Astrocyte (in vitro differentiated cells and primary cell): ENCODE measurements at regions not wholly inside any gene's neighbourhood (a gene's known extent, or its start where the extent isn't known, plus 50 kb on each side); places are given as distances from the start of the nearest gene placed in this dataset.

ENCODE experiments used
- DNase-seq: peaks from one replicate; pipeline ENCODE4 v3.0.0-alpha.2; 2010; ENCODE audit warnings: low read depth
- FAIRE-seq: peaks from 2 replicates; lab custom pipeline; 2011; peaks lifted over from hg19 to GRCh38; lab: Jason Lieb, UNC
- H2AFZ ChIP-seq: 2 replicates; pipeline ENCODE4 v1.6.0; 2012; ENCODE audit warnings: low read depth, low read length, inconsistent platforms
- H3K27ac ChIP-seq: 2 replicates; pipeline ENCODE4 v1.5.1; 2011; ENCODE audit warnings: low read depth, low read length, inconsistent platforms
- H3K27me3 ChIP-seq: 2 replicates; pipeline ENCODE4 v1.6.0; 2011; ENCODE audit warnings: low read length, inconsistent platforms; ENCODE audit not compliant: insufficient read depth
- H3K36me3 ChIP-seq: 2 replicates; pipeline ENCODE4 v1.5.1; 2011; ENCODE audit warnings: low read length, inconsistent platforms; ENCODE audit not compliant: insufficient read depth
- H3K4me1 ChIP-seq: 2 replicates; pipeline ENCODE4 v1.5.1; 2011; ENCODE audit warnings: low read length, inconsistent platforms; ENCODE audit not compliant: insufficient read depth
- H3K4me2 ChIP-seq: 2 replicates; pipeline ENCODE4 v1.6.0; 2012; ENCODE audit warnings: low read length, inconsistent platforms
- H3K4me3 ChIP-seq: 2 replicates; pipeline ENCODE4 v1.5.1; 2011; ENCODE audit warnings: low read depth, mild to moderate bottlenecking, low read length, inconsistent platforms; ENCODE audit not compliant: insufficient read depth
- H3K79me2 ChIP-seq: 2 replicates; pipeline ENCODE4 v1.6.0; 2012; ENCODE audit warnings: mild to moderate bottlenecking, low read length, inconsistent platforms; ENCODE audit not compliant: insufficient read depth
- H3K9ac ChIP-seq: 2 replicates; pipeline ENCODE4 v1.6.0; 2012; ENCODE audit warnings: mild to moderate bottlenecking, low read length, inconsistent platforms
- H3K9me3 ChIP-seq: 2 replicates; pipeline ENCODE4 v1.5.1; 2012; ENCODE audit warnings: low read depth, mild to moderate bottlenecking, low read length, inconsistent platforms; ENCODE audit not compliant: insufficient read depth
- H4K20me1 ChIP-seq: 2 replicates; pipeline ENCODE4 v1.6.0; 2012; ENCODE audit warnings: low read length, inconsistent platforms; ENCODE audit not compliant: insufficient read depth
- H3K27ac Mint-ChIP-seq: one replicate; pipeline ENCODE4 v1.8.0; 2021; ENCODE audit warnings: mild to moderate bottlenecking, mixed read lengths; ENCODE audit not compliant: unreplicated experiment
- H3K27me3 Mint-ChIP-seq: one replicate; pipeline ENCODE4 v1.8.0; 2021; ENCODE audit warnings: low read depth, mixed read lengths; ENCODE audit not compliant: unreplicated experiment
- H3K36me3 Mint-ChIP-seq: one replicate; pipeline ENCODE4 v1.8.0; 2021; ENCODE audit warnings: low read depth, mixed read lengths; ENCODE audit not compliant: unreplicated experiment
- H3K4me1 Mint-ChIP-seq: one replicate; pipeline ENCODE4 v1.8.0; 2021; ENCODE audit warnings: low read depth, mixed read lengths; ENCODE audit not compliant: unreplicated experiment
- H3K4me3 Mint-ChIP-seq: one replicate; pipeline ENCODE4 v1.8.0; 2021; ENCODE audit warnings: mild to moderate bottlenecking, moderate library complexity, mixed read lengths; ENCODE audit not compliant: unreplicated experiment
- H3K9me3 Mint-ChIP-seq: one replicate; pipeline ENCODE4 v1.8.0; 2021; ENCODE audit warnings: mild to moderate bottlenecking, mixed read lengths; ENCODE audit not compliant: unreplicated experiment
- CTCF ChIP-seq: IDR thresholded peaks from 2 replicates; pipeline ENCODE4 v1.5.1; 2011; ENCODE audit warnings: low read depth, mild to moderate bottlenecking, inconsistent platforms, low read length, moderate library complexity; ENCODE audit not compliant: insufficient read depth
- EZH2 ChIP-seq: IDR thresholded peaks from 2 replicates; pipeline ENCODE4 v1.6.1; 2012; ENCODE audit warnings: mild to moderate bottlenecking, low read length, inconsistent platforms; ENCODE audit not compliant: insufficient read depth

GRCh38 chr5:40356248-40356647 lies 323.5 kb upstream of the PTGER4 start:
- Histone ChIP-seq H3K27me3 (no peaks in the 10 kb centered on the region), H4K20me1 (no peaks in the 10 kb centered on the region), H3K27ac (no peak overlapping the region), H2AFZ (no peak overlapping the region), H3K36me3 (no peaks in the 10 kb centered on the region), H3K4me3 (no peak overlapping the region), H3K9ac (no peak overlapping the region), H3K9me3 (peaks cover 2% of the 10 kb centered on the region), H3K4me2 (no peak overlapping the region), H3K79me2 (no peaks in the 10 kb centered on the region), H3K4me1 (no peaks in the 10 kb centered on the region)
- Mint-ChIP-seq H3K4me1 (no peaks in the 10 kb centered on the region), H3K27me3 (no peaks in the 10 kb centered on the region), H3K36me3 (no peaks in the 10 kb centered on the region), H3K27ac (no peak overlapping the region), H3K4me3 (no peak overlapping the region), H3K9me3 (no peaks in the 10 kb centered on the region)
- no peak for FAIRE-seq
- no peak for TF ChIP-seq EZH2
- TF ChIP-seq CTCF: no peak
- DNase-seq: no peak

GRCh38 chr5:40355846-40356245 lies 323.9 kb upstream of the PTGER4 start:
- H3K4me3 Mint-ChIP-seq: no peak overlapping the region

GRCh38 chr5:40355181-40355580 lies 324.5 kb upstream of the PTGER4 start:
- no peak overlapping the region for H3K4me3 ChIP-seq
- no peaks in the 10 kb centered on the region for H3K4me1 Mint-ChIP-seq
- no peaks in the 10 kb centered on the region for H4K20me1 ChIP-seq
- no peaks in the 10 kb centered on the region for H3K79me2 ChIP-seq
- H3K36me3 Mint-ChIP-seq: no peaks in the 10 kb centered on the region
- H3K27me3 ChIP-seq: no peaks in the 10 kb centered on the region
- no peak overlapping the region for H3K4me2 ChIP-seq
- H3K27ac ChIP-seq: no peak overlapping the region
- no peaks in the 10 kb centered on the region for H3K4me1 ChIP-seq
- H3K9ac ChIP-seq: no peak overlapping the region
- H3K9me3 Mint-ChIP-seq: no peaks in the 10 kb centered on the region
- no peak for TF ChIP-seq EZH2
- TF ChIP-seq CTCF: no peak
- no peak overlapping the region for H3K4me3 Mint-ChIP-seq
- no peak for DNase-seq
- FAIRE-seq: no peak
- no peak overlapping the region for H2AFZ ChIP-seq
- H3K36me3 ChIP-seq: no peaks in the 10 kb centered on the region
- peaks cover 2% of the 10 kb centered on the region for H3K9me3 ChIP-seq
- no peaks in the 10 kb centered on the region for H3K27me3 Mint-ChIP-seq
- no peak overlapping the region for H3K27ac Mint-ChIP-seq

More at GRCh38 chr5:40355846-40356245, 323.9 kb upstream of the PTGER4 start:
- Histone ChIP-seq H3K4me1 (no peaks in the 10 kb centered on the region), H3K79me2 (no peaks in the 10 kb centered on the region), H3K9me3 (peaks cover 2% of the 10 kb centered on the region), H3K27ac (no peak overlapping the region), H3K4me3 (no peak overlapping the region), H3K36me3 (no peaks in the 10 kb centered on the region), H2AFZ (no peak overlapping the region), H3K4me2 (no peak overlapping the region), H3K27me3 (no peaks in the 10 kb centered on the region), H3K9ac (no peak overlapping the region), H4K20me1 (no peaks in the 10 kb centered on the region)
- no peak for FAIRE-seq
- DNase-seq: no peak
- Mint-ChIP-seq H3K36me3 (no peaks in the 10 kb centered on the region), H3K27me3 (no peaks in the 10 kb centered on the region), H3K9me3 (no peaks in the 10 kb centered on the region), H3K27ac (no peak overlapping the region), H3K4me1 (no peaks in the 10 kb centered on the region)
- no peak for TF ChIP-seq CTCF
- no peak for TF ChIP-seq EZH2
